ENCODE measurements at regions not wholly inside any gene's neighbourhood (a gene's known extent, or its start where the extent isn't known, plus 50 kb on each side); places are given as distances from the start of the nearest gene placed in this dataset.

DNA sequence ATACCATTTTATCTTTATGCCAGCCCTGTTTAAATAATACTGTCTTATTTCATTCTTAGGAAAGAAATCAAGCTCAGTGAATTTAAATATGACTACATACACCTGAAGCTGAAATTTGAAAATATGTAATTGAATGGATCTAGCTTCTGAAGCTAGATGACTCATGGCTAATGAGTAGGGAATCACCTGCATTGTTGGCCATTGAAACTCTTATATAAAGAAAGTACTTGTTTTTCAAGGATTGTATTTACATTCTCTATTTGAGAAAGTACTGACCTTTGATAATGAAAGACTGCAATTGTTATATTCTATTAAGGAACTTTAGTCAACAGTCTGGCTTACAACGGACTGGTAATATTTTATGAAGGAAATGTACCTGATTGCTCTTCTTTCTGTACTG lies 346.7 kb upstream of the LRATD1 start:
- TF ChIP-seq, protein P1, sequence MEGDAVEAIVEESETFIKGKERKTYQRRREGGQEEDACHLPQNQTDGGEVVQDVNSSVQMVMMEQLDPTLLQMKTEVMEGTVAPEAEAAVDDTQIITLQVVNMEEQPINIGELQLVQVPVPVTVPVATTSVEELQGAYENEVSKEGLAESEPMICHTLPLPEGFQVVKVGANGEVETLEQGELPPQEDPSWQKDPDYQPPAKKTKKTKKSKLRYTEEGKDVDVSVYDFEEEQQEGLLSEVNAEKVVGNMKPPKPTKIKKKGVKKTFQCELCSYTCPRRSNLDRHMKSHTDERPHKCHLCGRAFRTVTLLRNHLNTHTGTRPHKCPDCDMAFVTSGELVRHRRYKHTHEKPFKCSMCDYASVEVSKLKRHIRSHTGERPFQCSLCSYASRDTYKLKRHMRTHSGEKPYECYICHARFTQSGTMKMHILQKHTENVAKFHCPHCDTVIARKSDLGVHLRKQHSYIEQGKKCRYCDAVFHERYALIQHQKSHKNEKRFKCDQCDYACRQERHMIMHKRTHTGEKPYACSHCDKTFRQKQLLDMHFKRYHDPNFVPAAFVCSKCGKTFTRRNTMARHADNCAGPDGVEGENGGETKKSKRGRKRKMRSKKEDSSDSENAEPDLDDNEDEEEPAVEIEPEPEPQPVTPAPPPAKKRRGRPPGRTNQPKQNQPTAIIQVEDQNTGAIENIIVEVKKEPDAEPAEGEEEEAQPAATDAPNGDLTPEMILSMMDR (conservative IDR thresholded peaks at IDR 0.05; ENCODE audit: low read length): no peak
- no peak for TF ChIP-seq EZH2phosphoT487 (IDR thresholded peaks at IDR 0.05; ENCODE audit: borderline replicate concordance, low read depth, low read length)
